GM21381 (cell line): ENCODE measurements at regions not wholly inside any gene's neighbourhood (a gene's known extent, or its start where the extent isn't known, plus 50 kb on each side); places are given as distances from the start of the nearest gene placed in this dataset.

Experiments
- ATAC-seq: cut with Tn5 transposase; IDR thresholded peaks from one replicate; pipeline ENCODE4 v1.9.1; 2021; ENCODE audit warnings: mild to moderate bottlenecking, moderate library complexity; ENCODE audit not compliant: unreplicated experiment

GRCh38 chr2:6054161-6054671, 362.0 kb downstream of the SOX11 start:
- no peak for ATAC-seq

- no peak for ATAC-seq
These were observed 368.9 kb downstream of the SOX11 start for GRCh38 chr2:6060992-6061663.

DNA sequence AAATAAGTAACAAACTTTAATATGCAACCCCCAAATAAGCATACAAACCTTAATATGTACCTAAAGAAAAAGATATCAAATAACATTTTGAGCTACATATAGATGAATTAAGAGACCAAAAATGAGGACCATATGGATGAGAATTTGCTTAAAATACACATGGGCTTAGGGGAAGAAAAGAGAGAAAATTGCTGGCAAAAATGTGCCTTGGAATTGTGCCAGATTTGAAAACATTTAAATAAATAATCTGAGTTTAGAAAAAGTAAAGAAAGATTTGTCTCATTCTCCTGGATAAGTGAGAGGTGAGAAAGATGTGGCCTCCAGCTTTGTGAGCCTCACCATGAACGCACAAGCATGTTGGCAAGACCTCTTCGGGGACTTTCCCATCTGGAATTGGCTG, 372.6 kb downstream of the SOX11 start:
- ATAC-seq, result no peak

- no peak for ATAC-seq
These were observed 373.5 kb downstream of the SOX11 start for GRCh38 chr2:6065703-6066102.

DNA sequence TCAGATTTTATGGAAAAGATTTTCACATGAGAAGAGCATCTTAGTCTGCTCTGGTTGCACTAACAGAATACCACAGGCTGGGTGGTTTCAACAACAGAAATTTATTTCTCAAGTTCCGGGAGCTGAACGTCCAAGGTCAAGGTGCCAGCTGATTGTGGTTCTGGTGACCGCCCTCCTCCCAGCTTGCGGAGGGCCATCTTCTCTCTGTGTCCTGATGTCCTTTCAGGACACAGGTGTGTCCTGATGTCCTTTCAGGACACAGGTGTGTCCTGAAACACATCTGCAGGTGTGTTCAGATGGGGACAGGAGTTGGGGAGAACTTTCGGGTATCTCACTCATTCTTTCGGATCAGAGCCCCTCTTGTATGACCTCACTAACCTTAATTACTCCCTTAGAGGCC, 374.9 kb downstream of the SOX11 start:
- ATAC-seq, result no peak

DNA sequence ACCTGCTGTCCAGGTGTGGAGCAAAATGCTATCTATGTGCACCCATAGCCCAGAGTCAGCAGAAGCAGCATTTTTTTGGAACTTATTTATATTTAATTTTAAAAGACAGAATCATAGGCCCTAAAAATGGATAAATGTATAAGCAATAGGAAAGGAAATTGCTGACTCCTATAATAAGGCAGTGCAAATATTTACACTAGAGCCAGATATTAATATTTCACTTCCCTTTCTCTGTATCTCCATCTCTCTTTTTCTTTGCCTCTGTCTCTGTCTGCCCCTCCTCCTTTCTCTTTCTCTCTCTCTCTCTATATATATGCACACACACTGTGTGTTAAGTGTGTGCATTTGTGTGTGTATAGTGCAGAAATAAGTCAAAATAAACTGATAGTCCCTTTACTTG, 375.6 kb downstream of the SOX11 start:
- no peak for ATAC-seq

DNA sequence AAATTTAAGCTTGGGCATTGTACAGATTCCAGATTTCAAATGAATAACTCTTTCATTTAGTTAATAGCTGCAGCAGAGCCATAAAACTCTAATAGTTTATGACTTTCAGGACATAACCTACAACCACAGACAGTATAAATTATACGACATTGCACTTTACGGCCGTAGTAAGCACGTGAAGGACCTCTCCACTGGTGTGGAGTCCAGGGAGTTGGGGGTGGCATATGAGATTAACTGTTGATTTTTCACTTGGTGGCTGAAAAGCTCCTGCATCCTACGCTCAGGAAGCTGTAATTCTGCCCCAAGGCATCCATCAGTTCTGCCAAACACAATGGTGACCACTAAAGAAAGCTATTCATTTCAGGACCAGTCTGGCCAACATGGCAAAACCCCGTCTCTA, 376.2 kb downstream of the SOX11 start:
- ATAC-seq, result no peak

GRCh38 chr2:6069381-6069780, 377.2 kb downstream of the SOX11 start:
- ATAC-seq, result no peak

DNA sequence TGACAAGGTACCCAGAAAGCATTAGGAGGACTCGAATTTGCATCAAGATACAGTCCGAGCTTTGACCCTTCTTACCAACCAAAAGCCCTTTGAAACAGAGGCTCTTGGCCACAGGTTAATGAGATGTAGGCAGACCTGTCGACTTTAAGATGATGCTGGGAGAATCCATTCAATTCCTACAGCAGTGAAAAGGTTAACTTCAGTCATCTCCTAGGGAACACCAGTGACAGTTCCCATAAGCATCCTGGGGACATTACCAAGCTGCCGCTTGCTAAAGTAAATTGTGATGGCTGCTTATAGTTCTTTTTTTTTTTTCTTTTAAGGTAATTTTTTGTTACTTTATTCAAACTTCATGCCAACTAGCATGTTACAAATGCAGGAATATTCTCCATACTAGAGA, 379.3 kb downstream of the SOX11 start:
- ATAC-seq, result no peak

DNA sequence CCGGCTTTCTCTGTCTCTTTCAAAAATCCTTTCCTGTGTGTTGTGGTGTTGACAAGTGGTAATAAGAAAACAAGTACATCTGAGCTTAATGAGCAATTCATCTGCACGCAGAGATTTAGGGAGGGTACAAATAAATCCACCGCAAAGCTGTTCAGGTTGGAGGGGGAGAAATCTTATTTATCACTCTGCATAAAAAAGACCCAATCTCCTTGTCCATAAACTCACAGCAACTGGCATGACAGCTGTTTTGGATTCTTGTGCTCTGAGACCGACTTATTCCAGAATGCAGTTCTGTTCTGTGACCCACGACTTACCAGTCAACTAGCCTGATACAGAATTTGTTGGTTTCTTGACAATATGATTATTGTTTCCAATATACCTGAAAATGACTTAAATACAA, 380.1 kb downstream of the SOX11 start:
- ATAC-seq, result no peak

DNA sequence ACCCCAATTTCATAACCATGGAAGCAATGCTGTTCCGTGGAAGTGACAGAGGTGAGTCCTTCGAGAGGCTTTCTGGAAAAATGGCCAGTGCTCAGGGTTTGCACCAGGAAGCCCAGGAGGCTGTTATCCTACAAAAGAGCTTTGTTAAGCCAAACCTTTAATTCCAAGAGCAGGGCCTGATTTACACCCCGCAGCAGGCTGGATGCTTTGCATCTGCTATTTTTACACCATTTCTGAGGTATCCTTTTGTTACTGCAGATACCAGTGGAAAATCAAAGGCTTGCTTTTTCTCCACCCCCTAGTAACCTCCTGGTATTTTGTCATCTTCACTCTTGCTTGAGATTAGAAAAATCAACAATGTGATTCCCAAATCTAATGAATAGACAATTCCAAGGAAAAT, 380.6 kb downstream of the SOX11 start:
- ATAC-seq, result no peak

GRCh38 chr2:6073191-6074088, 381.3 kb downstream of the SOX11 start:
- ATAC-seq, result no peak

DNA sequence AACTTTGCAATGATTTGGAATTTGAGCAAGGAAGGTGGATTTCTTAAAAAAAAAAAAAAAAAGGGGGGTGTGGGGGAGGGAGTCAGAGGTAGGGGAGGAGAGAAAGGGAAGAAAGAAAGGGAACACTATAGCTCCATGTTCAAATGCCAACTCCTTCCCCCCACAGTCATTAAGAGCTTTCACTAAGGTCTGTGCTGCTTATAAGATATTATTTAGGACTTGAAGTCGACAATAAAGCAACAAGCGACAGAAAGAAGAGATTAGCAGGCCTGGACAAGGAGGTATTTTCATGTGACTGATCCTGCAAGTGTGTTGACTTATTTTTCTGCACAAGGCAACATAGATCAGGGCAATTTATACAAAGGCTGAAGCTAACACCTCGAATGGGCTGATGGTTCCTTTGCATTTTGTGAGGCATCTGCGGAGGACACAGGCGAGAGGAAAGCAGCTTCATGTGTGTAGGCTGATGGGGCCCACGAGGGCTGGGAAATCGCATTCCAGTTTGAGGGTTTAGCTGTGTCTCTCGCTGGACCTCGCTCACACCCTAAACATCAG, 382.0 kb downstream of the SOX11 start:
- no peak for ATAC-seq

DNA sequence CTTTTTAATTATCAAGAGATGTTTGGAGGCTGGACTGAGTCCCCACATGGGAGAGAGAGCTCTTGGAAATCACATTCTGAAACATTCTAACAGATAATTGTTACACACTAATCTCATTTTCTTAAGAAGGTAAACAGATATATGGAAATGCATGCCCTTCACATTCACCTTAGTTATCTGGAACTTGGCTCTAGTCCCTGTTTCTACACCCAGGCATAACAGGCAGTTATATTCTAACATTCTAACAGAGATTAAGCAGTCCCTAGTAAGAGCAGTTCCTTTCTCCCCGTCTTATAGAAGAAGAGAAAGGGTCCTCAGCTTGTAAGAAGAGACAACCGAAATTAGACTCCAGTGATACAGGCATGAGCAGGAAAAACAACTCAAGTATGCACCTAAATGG, 385.4 kb downstream of the SOX11 start:
- ATAC-seq, result no peak

DNA sequence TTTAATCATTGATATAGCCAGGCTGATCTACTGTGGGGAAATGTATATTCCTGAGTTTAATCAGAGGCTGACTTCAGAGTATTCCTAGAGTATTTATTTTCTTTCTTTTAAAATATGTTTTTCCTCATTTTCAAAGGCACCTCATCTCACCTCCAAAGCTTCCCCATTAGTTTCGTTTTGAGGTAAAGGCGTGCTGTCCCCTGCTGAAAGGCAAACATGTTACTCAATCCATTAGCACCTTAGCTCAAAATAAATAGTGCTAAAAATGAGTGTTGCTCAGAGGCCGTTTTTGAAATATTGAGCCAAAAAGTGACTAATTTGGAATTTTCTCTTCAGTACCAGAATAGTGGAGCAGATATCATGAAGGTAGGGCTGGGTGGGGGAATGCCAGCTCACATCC, 386.2 kb downstream of the SOX11 start:
- no peak for ATAC-seq

- ATAC-seq, result no peak
These were observed 387.2 kb downstream of the SOX11 start for GRCh38 chr2:6079405-6079804.

GRCh38 chr2:6080932-6081753, 389.0 kb downstream of the SOX11 start:
- ATAC-seq, result no peak

DNA sequence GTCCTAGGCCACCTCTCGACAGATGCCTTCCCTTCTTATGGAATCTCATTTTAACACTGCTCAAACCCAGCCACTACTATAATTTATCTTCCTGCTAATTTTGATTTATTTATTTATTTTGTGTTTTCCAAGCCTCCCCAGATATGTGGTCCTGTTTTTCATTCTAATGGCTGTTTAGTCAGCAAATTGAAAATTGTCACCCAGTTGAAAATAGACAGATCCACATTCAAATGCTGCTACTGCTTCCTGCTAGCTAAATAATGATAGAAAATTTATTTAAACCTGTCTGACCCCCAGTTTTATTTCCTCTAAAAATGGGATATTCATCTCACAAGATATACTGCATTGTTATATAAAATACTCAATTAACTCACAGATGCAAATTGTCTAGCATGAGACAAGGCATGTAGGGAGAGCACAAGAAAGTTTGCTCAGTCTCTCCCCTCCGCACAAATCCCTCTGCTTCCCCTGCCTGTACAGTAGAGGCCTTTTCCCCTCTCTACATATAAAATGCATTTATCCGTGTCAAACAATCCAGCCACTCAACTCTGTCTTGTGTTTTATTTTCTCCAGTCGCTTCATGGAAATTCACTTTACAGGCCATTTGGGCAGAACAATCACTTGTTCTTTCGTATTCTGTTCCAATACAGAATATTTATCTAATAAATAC, 389.9 kb downstream of the SOX11 start:
- ATAC-seq, result no peak

DNA sequence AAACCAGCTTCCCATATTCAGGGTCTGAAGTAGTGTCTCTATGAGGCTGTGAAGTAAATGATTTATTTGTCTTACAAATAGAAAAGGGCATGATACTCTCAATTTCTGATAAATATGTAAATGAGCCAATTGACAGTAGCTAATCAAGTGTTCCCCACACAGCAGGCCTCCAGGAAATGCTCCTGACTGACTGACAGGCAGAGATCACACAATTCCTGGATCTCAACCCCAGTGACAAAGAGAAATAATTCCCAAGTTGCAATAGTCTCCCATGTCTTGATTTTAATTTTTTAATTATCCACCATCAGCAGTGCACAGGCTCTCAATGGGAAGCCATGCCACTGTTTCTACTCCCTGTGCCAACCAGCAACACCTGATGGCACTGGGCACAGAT, 390.4 kb downstream of the SOX11 start:
- ATAC-seq, result no peak

- ATAC-seq, result no peak
These were observed 391.0 kb downstream of the SOX11 start for GRCh38 chr2:6083136-6083535.

DNA sequence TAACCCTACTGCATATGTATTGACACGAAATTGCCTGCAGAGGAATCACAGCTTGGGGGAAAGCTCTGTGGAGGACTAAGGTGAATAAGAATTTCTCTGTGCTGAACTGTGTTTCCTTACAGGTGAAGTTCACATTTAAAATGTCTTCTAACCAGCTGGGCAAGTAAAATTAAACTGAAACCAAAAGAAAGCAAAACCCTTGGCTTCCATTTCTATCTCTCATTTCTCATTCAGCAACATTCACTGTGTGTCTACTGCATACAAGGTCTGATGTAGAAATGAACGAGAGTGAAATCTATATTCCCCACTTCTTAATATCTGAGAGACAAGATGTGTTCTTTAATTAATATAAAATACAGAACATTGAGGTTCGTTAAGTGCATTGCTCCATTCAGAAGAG, 397.3 kb downstream of the SOX11 start:
- ATAC-seq, result no peak
